RWPE1 (cell line): ENCODE measurements at regions not wholly inside any gene's neighbourhood (a gene's known extent, or its start where the extent isn't known, plus 50 kb on each side); places are given as distances from the start of the nearest gene placed in this dataset.

Source experiments
- CTCF ChIA-PET: fragments of 350-600 bp; sonication (Branson Sonifier 250); formaldehyde crosslinking; extraction: SDS; loops from one replicate; lab custom pipeline; 2021; lab: Yijun Ruan, JAX
- POLR2A ChIA-PET: fragments of 400-600 bp; formaldehyde crosslinking; extraction: SDS; loops from one replicate; lab custom pipeline; 2020; ENCODE audit warnings: antibody characterized with exemption; ENCODE audit not compliant: low non-redundant PET; lab: Yijun Ruan, JAX
- DNase-seq: peaks from one replicate; pipeline ENCODE4 v3.0.0; 2012; ENCODE audit warnings: low spot score
- H3K27ac ChIP-seq: fragments of 450-650 bp; 2 replicates; pipeline ENCODE4 v1.5.1; 2017
- CTCF ChIP-seq: fragments of 450-650 bp; conservative IDR thresholded peaks from 2 replicates; pipeline ENCODE4 v1.5.1; 2017; ENCODE audit warnings: low read depth, mild to moderate bottlenecking

GRCh38 chr9:96026655-96027213 lies 151.2 kb downstream of the ERCC6L2 start:
- no peak for DNase-seq
- TF ChIP-seq CTCF: no peak
- POLR2A ChIA-PET: no interaction called here
- no peak overlapping the region for H3K27ac ChIP-seq
- CTCF ChIA-PET: interaction anchor here (0.5 to 0.7 kb wide), 2 partner anchors 13 to 287 kb away, joined by 3 to 4 read pairs; no protein-coding TSS in a partner anchor

DNA sequence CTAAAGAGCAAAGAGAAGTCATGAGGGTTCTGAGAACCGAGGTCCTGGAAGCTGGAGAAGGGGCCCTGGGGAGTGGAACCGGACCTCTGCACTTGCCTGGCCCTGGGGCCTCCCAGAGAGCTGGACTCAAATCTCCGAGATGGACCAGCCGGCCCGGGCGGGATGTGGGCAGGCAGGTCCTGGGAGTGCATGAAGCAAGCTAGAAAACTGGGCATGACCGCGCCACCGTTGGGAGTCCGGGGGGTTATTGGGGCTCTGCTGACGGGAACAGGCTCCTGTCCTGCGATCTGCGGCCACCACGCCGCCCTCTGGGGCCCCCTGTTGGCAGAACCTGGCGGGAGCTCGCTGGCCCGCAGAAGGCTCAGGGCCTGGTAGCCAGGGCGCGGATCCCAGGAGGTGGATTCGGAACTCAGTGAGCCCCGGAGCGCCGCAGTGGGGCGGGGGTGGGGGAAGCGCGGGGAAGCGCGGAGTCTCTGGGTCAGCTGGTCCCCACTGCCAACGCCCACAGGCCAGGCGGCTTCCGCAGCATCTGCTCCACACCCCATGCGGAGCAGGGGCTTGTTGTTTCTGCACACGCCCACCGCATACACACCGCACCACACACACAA lies 150.6 kb downstream of the ERCC6L2 start:
- no peak for TF ChIP-seq CTCF
- CTCF ChIA-PET: interaction anchor here (0.5 to 0.7 kb wide), 3 partner anchors 12 to 522 kb away, joined by 3 to 4 read pairs (median 3); no protein-coding TSS in a partner anchor
- POLR2A ChIA-PET: no interaction called here
- no peak for DNase-seq
- no peak overlapping the region for H3K27ac ChIP-seq

GRCh38 chr9:96023486-96023885 lies 148.0 kb downstream of the ERCC6L2 start:
- TF ChIP-seq CTCF: no peak
- no peak for DNase-seq
- POLR2A ChIA-PET: no interaction called here
- CTCF ChIA-PET: no interaction called here
- H3K27ac ChIP-seq: no peak overlapping the region

GRCh38 chr9:96022445-96023051 lies 147.1 kb downstream of the ERCC6L2 start:
- DNase-seq: no peak
- ChIA-PET POLR2A (no interaction called here), CTCF (no interaction called here)
- no peak for TF ChIP-seq CTCF
- no peak overlapping the region for H3K27ac ChIP-seq

- ChIA-PET CTCF (no interaction called here), POLR2A (no interaction called here)
- TF ChIP-seq CTCF: no peak
- no peak overlapping the region for H3K27ac ChIP-seq
- DNase-seq: no peak
Observed at GRCh38 chr9:96021551-96022444, 146.3 kb downstream of the ERCC6L2 start.

DNA sequence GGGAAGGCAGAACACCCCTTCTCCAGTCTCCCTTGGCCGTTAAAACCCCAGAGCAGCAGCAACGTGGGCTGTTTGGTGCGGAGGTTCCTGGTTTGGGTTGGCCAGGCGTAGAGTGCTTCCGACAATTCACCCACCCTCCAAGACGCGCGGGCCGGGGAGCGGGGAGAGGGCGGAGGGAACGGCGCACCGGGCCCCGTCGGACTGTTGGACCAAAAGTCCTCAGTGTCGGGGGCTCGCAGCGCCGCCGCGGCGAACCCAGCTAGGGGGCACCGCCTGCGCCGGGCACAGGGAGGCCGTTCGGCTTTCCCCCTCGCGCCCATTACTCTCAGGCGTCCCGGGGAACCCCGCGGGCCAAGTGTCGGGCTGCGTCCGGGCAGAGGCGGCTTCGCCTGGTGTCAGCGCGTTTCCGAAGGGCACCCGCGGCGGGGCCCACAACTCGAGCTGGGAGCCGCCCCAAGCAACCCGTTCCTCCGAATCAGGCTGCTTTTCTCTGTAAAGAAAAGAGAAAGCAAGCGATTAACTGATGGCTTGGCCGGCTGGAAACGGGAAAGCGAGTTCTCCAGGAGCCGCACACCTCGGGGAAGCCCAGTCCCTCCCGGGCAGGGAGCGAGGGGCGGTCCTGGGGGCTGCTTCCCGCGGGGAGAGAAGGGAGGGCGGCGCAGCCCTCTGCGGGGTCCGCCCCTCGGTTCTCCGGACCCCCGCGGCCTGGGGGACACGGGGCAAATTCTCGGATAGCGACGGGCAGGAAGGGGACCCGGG lies 145.5 kb downstream of the ERCC6L2 start:
- CTCF ChIA-PET: interaction anchor here (0.8 kb wide), 1 partner anchor 197 kb away, joined by 3 read pairs; no protein-coding TSS in a partner anchor
- DNase-seq: peak; percentile 44
- TF ChIP-seq CTCF: no peak
- H3K27ac ChIP-seq: no peak overlapping the region
- POLR2A ChIA-PET: no interaction called here
